ENCODE measurements at regions not wholly inside any gene's neighbourhood (a gene's known extent, or its start where the extent isn't known, plus 50 kb on each side); places are given as distances from the start of the nearest gene placed in this dataset.

DNA sequence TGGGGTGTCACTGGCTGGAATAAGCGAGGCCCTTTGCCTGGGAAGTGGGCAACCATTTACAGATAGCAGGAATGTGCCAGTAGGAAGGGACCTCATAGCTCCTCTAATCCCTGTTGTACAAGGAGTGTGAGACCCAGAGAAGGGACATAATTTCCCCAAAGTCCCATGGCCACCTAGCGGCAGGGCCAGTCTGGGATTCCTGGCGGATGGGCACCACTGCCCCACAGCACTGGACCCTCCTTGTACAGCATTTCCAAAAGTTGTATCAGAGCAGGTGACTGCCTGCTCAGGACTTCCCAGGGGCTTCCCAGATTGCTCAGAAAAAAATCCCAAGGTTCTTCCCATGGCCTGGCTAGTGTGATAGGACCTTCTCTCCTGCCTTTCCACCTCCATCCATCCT, 185.8 kb downstream of the GLI2 start:
- TF ChIP-seq, protein P1, sequence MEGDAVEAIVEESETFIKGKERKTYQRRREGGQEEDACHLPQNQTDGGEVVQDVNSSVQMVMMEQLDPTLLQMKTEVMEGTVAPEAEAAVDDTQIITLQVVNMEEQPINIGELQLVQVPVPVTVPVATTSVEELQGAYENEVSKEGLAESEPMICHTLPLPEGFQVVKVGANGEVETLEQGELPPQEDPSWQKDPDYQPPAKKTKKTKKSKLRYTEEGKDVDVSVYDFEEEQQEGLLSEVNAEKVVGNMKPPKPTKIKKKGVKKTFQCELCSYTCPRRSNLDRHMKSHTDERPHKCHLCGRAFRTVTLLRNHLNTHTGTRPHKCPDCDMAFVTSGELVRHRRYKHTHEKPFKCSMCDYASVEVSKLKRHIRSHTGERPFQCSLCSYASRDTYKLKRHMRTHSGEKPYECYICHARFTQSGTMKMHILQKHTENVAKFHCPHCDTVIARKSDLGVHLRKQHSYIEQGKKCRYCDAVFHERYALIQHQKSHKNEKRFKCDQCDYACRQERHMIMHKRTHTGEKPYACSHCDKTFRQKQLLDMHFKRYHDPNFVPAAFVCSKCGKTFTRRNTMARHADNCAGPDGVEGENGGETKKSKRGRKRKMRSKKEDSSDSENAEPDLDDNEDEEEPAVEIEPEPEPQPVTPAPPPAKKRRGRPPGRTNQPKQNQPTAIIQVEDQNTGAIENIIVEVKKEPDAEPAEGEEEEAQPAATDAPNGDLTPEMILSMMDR (IDR thresholded peaks at IDR 0.05), result no peak
- no peak for TF ChIP-seq POLR2A (IDR thresholded peaks at IDR 0.05)
